Aorta (tissue), 5 donors: ENCODE measurements at regions not wholly inside any gene's neighbourhood (a gene's known extent, or its start where the extent isn't known, plus 50 kb on each side); places are given as distances from the start of the nearest gene placed in this dataset.

Experiments used
- ATAC-seq: fragments of 200-7000 bp; cut with Tn5 transposase; one replicate; pipeline ENCODE4 v1.9.1; 2022; ENCODE audit warnings: moderate library complexity; ENCODE audit not compliant: low FRiP score
- DNase-seq, 2 donors: peaks; one replicate each; pipeline ENCODE4 v3.0.0-alpha.2; 2020
- H3K27ac ChIP-seq, 2 donors: one replicate each; pipeline ENCODE4 v1.5.1; 2013; ENCODE audit warnings: low read length in 2 of 2, mild to moderate bottlenecking in 2 of 2, moderate library complexity in 2 of 2, control low read depth in 1 of 2, inconsistent platforms in 1 of 2, low read depth in 1 of 2
- H3K27me3 ChIP-seq, 2 donors: one replicate each; pipeline ENCODE4 v1.6.1; 2013; ENCODE audit warnings: control low read depth in 1 of 2, low read length in 1 of 2, mild to moderate bottlenecking in 1 of 2, moderate library complexity in 1 of 2; ENCODE audit not compliant: insufficient read depth in 2 of 2, control insufficient read depth in 1 of 2
- H3K36me3 ChIP-seq, 2 donors: one replicate each; pipeline ENCODE4 v1.6.1; 2013; ENCODE audit warnings: control low read depth in 1 of 2, low read length in 1 of 2, mild to moderate bottlenecking in 1 of 2; ENCODE audit not compliant: insufficient read depth in 2 of 2, control insufficient read depth in 1 of 2
- H3K4me1 ChIP-seq, 2 donors: one replicate each; pipeline ENCODE4 v1.6.1; 2013; ENCODE audit warnings: low read length in 2 of 2, control low read depth in 1 of 2, mild to moderate bottlenecking in 1 of 2, moderate library complexity in 1 of 2; ENCODE audit not compliant: insufficient read depth in 2 of 2, control insufficient read depth in 1 of 2
- H3K4me3 ChIP-seq, 2 donors: one replicate each; pipeline ENCODE4 v1.5.1; 2013; ENCODE audit warnings: low read length in 2 of 2, control low read depth in 1 of 2, mild to moderate bottlenecking in 1 of 2
- H3K9me3 ChIP-seq: one replicate; pipeline ENCODE4 v1.6.1; 2013; ENCODE audit warnings: mild to moderate bottlenecking, low read length; ENCODE audit not compliant: control insufficient read depth
- WGBS, 2 donors: extraction: QIAGEN DNeasy Blood & Tissue Kit; methylation state at CpG; one replicate each; pipeline ENCODE4 v1.1.7; 2013; 5-methylcytosine and 5-hydroxymethylcytosine counted together
- intact Hi-C, 2 donors: fragments of 100-400 bp; cut with DNase I; formaldehyde crosslinking; loops; one replicate each; pipeline versions ENCODE4 v1.14.2 to v1.15.0; 2022
- donor health status: healthy with polysubstance abuse.
- donor health status: Bipolar disorder and iron deficiency.
- donor health status: DM: no; HTN: no; CAD: no.
- donor health status: DM: no; HTN: no; CAD: no.
- donor health status: DM: yes; HTN: yes; CAD: no.

GRCh38 chr17:79535728-79536025 lies 75.2 kb downstream of the RBFOX3 start:
- no peaks in the 10 kb centered on the region for H3K27me3 ChIP-seq
- 79 to 82% methylated on average over 5 of the region's 5 CpGs for WGBS, 2 donors
- no peaks in the 10 kb centered on the region for H3K9me3 ChIP-seq
- H3K4me1 ChIP-seq, result no peaks in the 10 kb centered on the region
- DNase-seq (no peak), ATAC-seq (no peak)
- intact Hi-C loops, result no loop called here
- H3K36me3 ChIP-seq, result no peaks in the 10 kb centered on the region
- H3K4me3 ChIP-seq, result no peak overlapping the region
- H3K27ac ChIP-seq, result no peak overlapping the region

- Histone ChIP-seq H3K4me3 (no peak overlapping the region), H3K4me1 (no peaks in the 10 kb centered on the region), H3K36me3 (no peaks in the 10 kb centered on the region), H3K9me3 (no peaks in the 10 kb centered on the region), H3K27me3 (no peaks in the 10 kb centered on the region), H3K27ac (no peak overlapping the region)
- ATAC-seq (no peak), DNase-seq (peak; percentile 15 to 67)
- intact Hi-C loops, result no loop called here
- WGBS, 2 donors, result 76 to 80% methylated on average over 23 of the region's 23 CpGs
Observed at GRCh38 chr17:79534851-79535727, 75.8 kb downstream of the RBFOX3 start.

- Histone ChIP-seq H3K36me3 (no peaks in the 10 kb centered on the region), H3K9me3 (no peaks in the 10 kb centered on the region), H3K27me3 (no peaks in the 10 kb centered on the region), H3K4me3 (no peak overlapping the region), H3K27ac (no peak overlapping the region), H3K4me1 (no peaks in the 10 kb centered on the region)
- ATAC-seq (no peak), DNase-seq (peak; percentile 34 to 40)
- intact Hi-C loops, result no loop called here
- WGBS, 2 donors, result 74 to 80% methylated on average over 11 of the region's 11 CpGs
Observed at GRCh38 chr17:79534111-79534510, 76.7 kb downstream of the RBFOX3 start.

GRCh38 chr17:79533116-79533515 lies 77.7 kb downstream of the RBFOX3 start:
- ATAC-seq (no peak), DNase-seq (peak; percentile 30 to 63)
- H3K4me3 ChIP-seq, result no peak overlapping the region
- intact Hi-C loops, result no loop called here
- H3K4me1 ChIP-seq, result no peaks in the 10 kb centered on the region
- no peaks in the 10 kb centered on the region for H3K9me3 ChIP-seq
- 85 to 89% methylated on average over 12 of the region's 12 CpGs for WGBS, 2 donors
- no peaks in the 10 kb centered on the region for H3K36me3 ChIP-seq
- no peaks in the 10 kb centered on the region for H3K27me3 ChIP-seq
- H3K27ac ChIP-seq, result no peak overlapping the region

GRCh38 chr17:79532107-79532790 lies 78.6 kb downstream of the RBFOX3 start:
- no peak for ATAC-seq
- Histone ChIP-seq H3K9me3 (no peaks in the 10 kb centered on the region), H3K4me1 (no peaks in the 10 kb centered on the region), H3K27ac (no peak overlapping the region), H3K36me3 (no peaks in the 10 kb centered on the region), H3K27me3 (no peaks in the 10 kb centered on the region), H3K4me3 (no peak overlapping the region)
- WGBS, 2 donors, result 68 to 70% methylated on average over 10 of the region's 10 CpGs
- intact Hi-C loops, result no loop called here
- DNase-seq, result peak; percentile 19 to 56

- no peak overlapping the region for H3K27ac ChIP-seq
- intact Hi-C loops, result no loop called here
- no peaks in the 10 kb centered on the region for H3K9me3 ChIP-seq
- ATAC-seq (no peak), DNase-seq (peak; percentile 14 to 38)
- H3K36me3 ChIP-seq, result no peaks in the 10 kb centered on the region
- WGBS, 2 donors, result 54 to 60% methylated on average over 30 of the region's 30 CpGs
- no peaks in the 10 kb centered on the region for H3K4me1 ChIP-seq
- no peak overlapping the region for H3K4me3 ChIP-seq
- peaks cover 0 to 2% of the 10 kb centered on the region in 2 donors for H3K27me3 ChIP-seq
Observed at GRCh38 chr17:79531191-79532095, 79.4 kb downstream of the RBFOX3 start.

- ATAC-seq, result no peak
- intact Hi-C loops, result no loop called here
- no peak overlapping the region for H3K27ac ChIP-seq
- no peaks in the 10 kb centered on the region for H3K9me3 ChIP-seq
- WGBS, 2 donors, result 85% methylated on average over 32 of the region's 32 CpGs
- no peak overlapping the region for H3K4me3 ChIP-seq
- no peaks in the 10 kb centered on the region for H3K36me3 ChIP-seq
- H3K4me1 ChIP-seq, result no peaks in the 10 kb centered on the region
- peaks cover 0 to 3% of the 10 kb centered on the region in 2 donors for H3K27me3 ChIP-seq
- DNase-seq, result peak; percentile 20 to 69
Observed at GRCh38 chr17:79530361-79531105, 80.3 kb downstream of the RBFOX3 start.

GRCh38 chr17:79529661-79530081 lies 81.2 kb downstream of the RBFOX3 start:
- intact Hi-C loops, result no loop called here
- Histone ChIP-seq H3K27ac (no peak overlapping the region), H3K36me3 (no peaks in the 10 kb centered on the region), H3K4me1 (no peaks in the 10 kb centered on the region), H3K27me3 (peaks cover 0 to 3% of the 10 kb centered on the region in 2 donors), H3K9me3 (no peaks in the 10 kb centered on the region), H3K4me3 (no peak overlapping the region)
- ATAC-seq (no peak), DNase-seq (peak in 1 of 2 donors; percentile 23)
- WGBS, 2 donors, result 50 to 53% methylated on average over 11 of the region's 11 CpGs
